Thoracic aorta (tissue), 2 donors: ENCODE measurements at regions not wholly inside any gene's neighbourhood (a gene's known extent, or its start where the extent isn't known, plus 50 kb on each side); places are given as distances from the start of the nearest gene placed in this dataset.

Experiments used
- ATAC-seq: fragments of 150-250 bp; one replicate; pipeline ENCODE4 v1.8.0; 2017; ENCODE audit warnings: low read depth; ENCODE audit not compliant: insufficient number of reproducible peaks, low FRiP score
- DNase-seq: peaks from one replicate; pipeline ENCODE4 v3.0.0-alpha.2; 2020; ENCODE audit warnings: low spot score
- H3K27ac ChIP-seq, 2 donors: fragments of 200-600 bp; sonication (generic); 1 replicate in 1 of 2; 2 replicates in 1 of 2; pipeline ENCODE4 v1.5.1; 2016; ENCODE audit warnings: mild to moderate bottlenecking in 2 of 2, moderate library complexity in 2 of 2
- H3K27me3 ChIP-seq: fragments of 200-600 bp; sonication (generic); replicated peaks from 2 replicates; pipeline ENCODE4 v1.6.0; 2016; ENCODE audit warnings: mild to moderate bottlenecking; ENCODE audit not compliant: insufficient read depth
- H3K36me3 ChIP-seq: fragments of 200-600 bp; sonication (generic); one replicate; pipeline ENCODE4 v1.5.1; 2016
- H3K4me1 ChIP-seq, 2 donors: fragments of 200-600 bp; sonication (generic); 1 replicate in 1 of 2; 2 replicates in 1 of 2; pipeline versions ENCODE4 v1.5.1 to v1.6.0; 2016; ENCODE audit warnings: low read depth in 2 of 2, mild to moderate bottlenecking in 1 of 2; ENCODE audit not compliant: control insufficient read depth in 1 of 2
- H3K4me3 ChIP-seq: fragments of 200-600 bp; sonication (generic); 2 replicates; pipeline ENCODE4 v1.5.1; 2016; ENCODE audit warnings: mild to moderate bottlenecking
- H3K9me3 ChIP-seq: fragments of 200-600 bp; sonication (generic); 2 replicates; pipeline ENCODE4 v1.5.1; 2016
- TF ChIP-seq, protein P1 (sequence below): fragments of 200-600 bp; sonication (generic); IDR thresholded peaks from one replicate; pipeline ENCODE4 v1.5.1; 2019; ENCODE audit warnings: antibody characterized with exemption

DNA sequence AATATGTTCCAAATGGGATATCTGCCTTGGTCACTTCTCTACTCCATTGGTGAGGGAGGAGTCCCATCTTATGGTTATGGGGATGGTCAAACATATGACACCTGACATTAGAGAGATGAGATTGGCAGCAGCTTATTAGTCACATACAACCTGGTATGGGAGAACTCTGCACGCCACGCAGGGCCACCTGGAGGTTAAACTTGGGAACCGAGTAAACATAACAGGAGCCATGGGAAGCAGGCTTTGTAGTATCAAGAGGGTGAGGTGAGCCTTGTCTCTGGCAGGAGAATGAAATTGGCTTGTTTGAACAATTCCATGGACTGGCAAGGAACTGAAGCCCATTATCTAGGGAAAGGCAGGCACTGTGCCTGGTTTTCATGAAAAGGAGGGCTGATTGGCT, 238.7 kb upstream of the ELAC2 start:
- ATAC-seq (no peak), DNase-seq (no peak)
- no peak overlapping the region for H3K4me3 ChIP-seq
- no peaks in the 10 kb centered on the region for H3K27me3 ChIP-seq
- TF ChIP-seq, protein P1, sequence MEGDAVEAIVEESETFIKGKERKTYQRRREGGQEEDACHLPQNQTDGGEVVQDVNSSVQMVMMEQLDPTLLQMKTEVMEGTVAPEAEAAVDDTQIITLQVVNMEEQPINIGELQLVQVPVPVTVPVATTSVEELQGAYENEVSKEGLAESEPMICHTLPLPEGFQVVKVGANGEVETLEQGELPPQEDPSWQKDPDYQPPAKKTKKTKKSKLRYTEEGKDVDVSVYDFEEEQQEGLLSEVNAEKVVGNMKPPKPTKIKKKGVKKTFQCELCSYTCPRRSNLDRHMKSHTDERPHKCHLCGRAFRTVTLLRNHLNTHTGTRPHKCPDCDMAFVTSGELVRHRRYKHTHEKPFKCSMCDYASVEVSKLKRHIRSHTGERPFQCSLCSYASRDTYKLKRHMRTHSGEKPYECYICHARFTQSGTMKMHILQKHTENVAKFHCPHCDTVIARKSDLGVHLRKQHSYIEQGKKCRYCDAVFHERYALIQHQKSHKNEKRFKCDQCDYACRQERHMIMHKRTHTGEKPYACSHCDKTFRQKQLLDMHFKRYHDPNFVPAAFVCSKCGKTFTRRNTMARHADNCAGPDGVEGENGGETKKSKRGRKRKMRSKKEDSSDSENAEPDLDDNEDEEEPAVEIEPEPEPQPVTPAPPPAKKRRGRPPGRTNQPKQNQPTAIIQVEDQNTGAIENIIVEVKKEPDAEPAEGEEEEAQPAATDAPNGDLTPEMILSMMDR, result no peak
- H3K27ac ChIP-seq, result no peak overlapping the region
- no peaks in the 10 kb centered on the region for H3K4me1 ChIP-seq
- H3K9me3 ChIP-seq, result no peaks in the 10 kb centered on the region
- no peaks in the 10 kb centered on the region for H3K36me3 ChIP-seq

DNA sequence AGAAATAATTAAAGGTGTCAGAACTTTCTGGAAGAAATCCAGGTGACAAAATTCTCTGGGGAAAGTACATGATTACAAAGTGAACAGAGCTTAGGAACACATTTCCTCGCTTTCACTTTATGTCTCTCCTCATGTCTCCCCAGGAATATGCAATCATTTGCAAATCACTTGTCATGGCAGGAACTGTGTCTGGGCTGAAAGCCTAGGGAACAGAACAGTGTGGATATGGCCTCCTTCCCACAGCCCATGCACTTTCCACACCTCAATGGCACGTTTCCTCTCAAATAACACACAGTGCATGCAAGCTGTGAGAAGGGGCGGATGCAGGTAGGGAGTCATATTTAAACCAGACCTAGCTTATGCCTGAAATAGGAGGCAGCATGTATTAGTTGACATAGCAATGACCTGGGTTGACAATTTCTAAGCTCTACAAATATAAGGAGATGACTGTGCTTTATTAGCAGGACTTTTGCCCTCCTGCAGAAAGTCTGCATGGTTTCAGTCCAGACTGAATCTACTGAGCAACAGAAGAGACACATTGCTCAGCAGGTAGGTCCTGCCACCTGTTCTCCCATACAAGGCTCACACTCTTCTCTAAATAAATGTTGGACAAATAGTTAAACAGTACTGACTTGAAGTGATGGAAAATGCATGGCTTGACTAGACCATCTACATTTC, 236.0 kb upstream of the ELAC2 start:
- Histone ChIP-seq H3K9me3 (no peaks in the 10 kb centered on the region), H3K27me3 (no peaks in the 10 kb centered on the region), H3K36me3 (no peaks in the 10 kb centered on the region), H3K4me3 (no peak overlapping the region), H3K4me1 (no peaks in the 10 kb centered on the region), H3K27ac (no peak overlapping the region)
- no peak for DNase-seq
- ATAC-seq, result no peak
- TF ChIP-seq, protein P1, result no peak

GRCh38 chr17:13244513-13244912, 226.7 kb upstream of the ELAC2 start:
- DNase-seq (no peak), ATAC-seq (no peak)

GRCh38 chr17:13243585-13243984, 225.8 kb upstream of the ELAC2 start:
- Histone ChIP-seq H3K9me3 (no peaks in the 10 kb centered on the region), H3K27me3 (no peaks in the 10 kb centered on the region), H3K4me3 (no peak overlapping the region), H3K4me1 (no peaks in the 10 kb centered on the region), H3K27ac (no peak overlapping the region), H3K36me3 (no peaks in the 10 kb centered on the region)
- ATAC-seq (no peak), DNase-seq (no peak)
- TF ChIP-seq, protein P1, result no peak

More at GRCh38 chr17:13244513-13244912, 226.7 kb upstream of the ELAC2 start:
- Histone ChIP-seq H3K27me3 (no peaks in the 10 kb centered on the region), H3K27ac (no peak overlapping the region), H3K36me3 (no peaks in the 10 kb centered on the region), H3K4me3 (no peak overlapping the region), H3K9me3 (no peaks in the 10 kb centered on the region), H3K4me1 (no peaks in the 10 kb centered on the region)
- TF ChIP-seq, protein P1, result no peak

GRCh38 chr17:13240851-13241250, 223.0 kb upstream of the ELAC2 start:
- TF ChIP-seq, protein P1, result no peak
- Histone ChIP-seq H3K9me3 (no peaks in the 10 kb centered on the region), H3K4me3 (no peak overlapping the region), H3K27ac (no peak overlapping the region), H3K36me3 (no peaks in the 10 kb centered on the region), H3K4me1 (no peaks in the 10 kb centered on the region), H3K27me3 (no peaks in the 10 kb centered on the region)
- no peak for ATAC-seq
- no peak for DNase-seq
